HCT116 (cell line): ENCODE measurements at regions not wholly inside any gene's neighbourhood (a gene's known extent, or its start where the extent isn't known, plus 50 kb on each side); places are given as distances from the start of the nearest gene placed in this dataset.

Source experiments
- ATAC-seq: fragments of 200-7000 bp; cut with Tn5 transposase; 2 replicates; pipeline ENCODE4 v1.9.1; 2020; ENCODE audit warnings: mild to moderate bottlenecking, moderate library complexity
- BruUV-seq: library from RNA; stranded (reverse); fragments of 400-500 nt; replicated peaks from 2 replicates; lab custom pipeline; 2021; lab: Mats Ljungman, UMichigan
- CTCF ChIA-PET: fragments of 300-600 bp; sonication (Branson Sonifier 250); formaldehyde crosslinking; loops from one replicate; lab custom pipeline; 2021; ENCODE audit warnings: antibody characterized with exemption; lab: Charles Lee
- POLR2A ChIA-PET: fragments of 300-600, 350-600 bp; sonication (Branson Sonifier 250); formaldehyde crosslinking; loops from one replicate; lab custom pipeline; 2021; ENCODE audit warnings: antibody characterized with exemption; lab: Charles Lee
- RAD21 ChIA-PET, 2 experiments: fragments of 300-600 bp; sonication (Branson Sonifier 250); formaldehyde crosslinking; loops; one replicate each; lab custom pipeline; 2023; ENCODE audit warnings: low total read pairs in 2 of 2; ENCODE audit not compliant: uncharacterized antibody in 2 of 2, unreplicated experiment in 2 of 2, low non-redundant PET in 1 of 2; lab: Charles Lee
- DNase-seq: peaks from one replicate; pipeline ENCODE4 v3.0.0-alpha.2; 2010; ENCODE audit warnings: low read depth, low spot score
- H2AFZ ChIP-seq: fragments of 200-600 bp; shearing (Covaris generic), sonication (generic); 2 replicates; pipeline ENCODE4 v1.6.1; 2017; ENCODE audit warnings: low read depth, mixed run types, mixed read lengths, antibody characterized with exemption, low read length; ENCODE audit not compliant: poor library complexity, severe bottlenecking
- H3K27ac ChIP-seq: 2 replicates; pipeline ENCODE4 v1.5.1; 2012; ENCODE audit warnings: low read depth, low read length
- H3K27me3 ChIP-seq: fragments of 200-600 bp; sonication (generic); 2 replicates; pipeline ENCODE4 v1.6.1; 2016; ENCODE audit warnings: mixed run types, low read length, mixed read lengths; ENCODE audit not compliant: insufficient read depth
- H3K36me3 ChIP-seq, 2 experiments: fragments of 200-500 bp in 1 of 2; fragments of 200-600 bp in 1 of 2; sonication (Bioruptor generic) in 1 of 2; sonication (generic) in 1 of 2; 2 replicates each; pipeline versions ENCODE4 v1.5.1 to v1.6.1; 2014 to 2016; ENCODE audit warnings: low read length in 2 of 2, inconsistent platforms in 1 of 2, mixed read lengths in 1 of 2, mixed run types in 1 of 2; ENCODE audit not compliant: insufficient read depth in 2 of 2, control insufficient read depth in 1 of 2
- H3K4me1 ChIP-seq, 2 experiments: fragments of 200-600 bp in 1 of 2; sonication (generic) in 1 of 2; 2 replicates each; pipeline versions ENCODE4 v1.5.1 to v1.6.1; 2012 to 2017; ENCODE audit warnings: low read length in 2 of 2, inconsistent platforms in 1 of 2, mild to moderate bottlenecking in 1 of 2, mixed read lengths in 1 of 2, mixed run types in 1 of 2, moderate library complexity in 1 of 2; ENCODE audit not compliant: insufficient read depth in 2 of 2, control insufficient read depth in 1 of 2
- H3K4me2 ChIP-seq: fragments of 200-600 bp; sonication (generic); 2 replicates; pipeline ENCODE4 v1.6.1; 2017; ENCODE audit warnings: mixed run types, low read length, mixed read lengths
- H3K4me3 ChIP-seq, 2 experiments: fragments of 200-600 bp in 1 of 2; sonication (generic) in 1 of 2; replicated peaks in 1 of 2; 2 replicates each; pipeline ENCODE4 v1.5.1; 2011 to 2016; ENCODE audit warnings: low read length in 2 of 2, control low read depth in 1 of 2, low read depth in 1 of 2, mild to moderate bottlenecking in 1 of 2, mixed read lengths in 1 of 2, mixed run types in 1 of 2
- H3K79me2 ChIP-seq: fragments of 200-600 bp; sonication (generic); 2 replicates; pipeline ENCODE4 v1.6.1; 2017; ENCODE audit warnings: mild to moderate bottlenecking, mixed run types, low read length, moderate library complexity, mixed read lengths; ENCODE audit not compliant: insufficient read depth
- H3K9ac ChIP-seq: fragments of 200-600 bp; sonication (generic); 2 replicates; pipeline ENCODE4 v1.6.1; 2016; ENCODE audit warnings: low read length, mixed read lengths
- H3K9me2 ChIP-seq: fragments of 200-600 bp; sonication (generic), shearing (Covaris generic); 2 replicates; pipeline ENCODE4 v1.6.1; 2017; ENCODE audit warnings: mixed run types, mild to moderate bottlenecking, moderate library complexity; ENCODE audit not compliant: insufficient read depth
- H3K9me3 ChIP-seq, 2 experiments: fragments of 200-500 bp in 1 of 2; fragments of 200-600 bp in 1 of 2; sonication (Bioruptor generic) in 1 of 2; sonication (generic) in 1 of 2; 2 replicates each; pipeline ENCODE4 v1.6.1; 2014 to 2017; ENCODE audit warnings: low read length in 2 of 2, mixed read lengths in 2 of 2, inconsistent platforms in 1 of 2, low read depth in 1 of 2, mild to moderate bottlenecking in 1 of 2, mixed run types in 1 of 2, moderate library complexity in 1 of 2; ENCODE audit not compliant: control insufficient read depth in 1 of 2, insufficient read depth in 1 of 2
- H4K20me1 ChIP-seq: fragments of 200-600 bp; sonication (generic), shearing (Covaris generic); 2 replicates; pipeline ENCODE4 v1.6.1; 2017; ENCODE audit warnings: mixed run types, mild to moderate bottlenecking, moderate library complexity; ENCODE audit not compliant: insufficient read depth
- ATF3 ChIP-seq: IDR thresholded peaks from 2 replicates; pipeline ENCODE4 v1.6.1; 2012
- CBX3 ChIP-seq: IDR thresholded peaks from 2 replicates; pipeline ENCODE4 v1.6.1; 2012; ENCODE audit warnings: low read depth
- CTCF ChIP-seq, 3 experiments: fragments of 200-600 bp in 1 of 3; sonication (generic) in 1 of 3; IDR thresholded peaks in 2 of 3; conservative IDR thresholded peaks in 1 of 3; 2 replicates each; pipeline ENCODE4 v1.5.1; 2012 to 2017; ENCODE audit warnings: low read depth in 2 of 3, low read length in 2 of 3, antibody characterized with exemption in 1 of 3, borderline replicate concordance in 1 of 3, control low read depth in 1 of 3, mild to moderate bottlenecking in 1 of 3, mixed read lengths in 1 of 3, mixed run types in 1 of 3, moderate library complexity in 1 of 3; ENCODE audit not compliant: insufficient read depth in 1 of 3
- EGR1 ChIP-seq: IDR thresholded peaks from 2 replicates; pipeline ENCODE4 v1.6.1; 2012; ENCODE audit warnings: low read depth
- EZH2phosphoT487 ChIP-seq: fragments of 200-600 bp; IDR thresholded peaks from 2 replicates; pipeline ENCODE4 v1.6.1; 2018; ENCODE audit warnings: antibody characterized with exemption, borderline replicate concordance
- FOSL1 ChIP-seq: IDR thresholded peaks from 2 replicates; pipeline ENCODE4 v1.6.1; 2012; ENCODE audit warnings: low read depth
- MAX ChIP-seq: IDR thresholded peaks from 2 replicates; pipeline ENCODE4 v1.6.1; 2012
- RAD21 ChIP-seq: IDR thresholded peaks from 2 replicates; pipeline ENCODE4 v1.6.1; 2012; ENCODE audit warnings: low read depth, mild to moderate bottlenecking
- REST ChIP-seq: IDR thresholded peaks from 2 replicates; pipeline ENCODE4 v1.6.1; 2012; ENCODE audit warnings: low read depth
- SP1 ChIP-seq: IDR thresholded peaks from 2 replicates; pipeline ENCODE4 v1.6.1; 2012; ENCODE audit warnings: low read depth
- SRF ChIP-seq: IDR thresholded peaks from 2 replicates; pipeline ENCODE4 v1.6.1; 2012; ENCODE audit warnings: low read depth
- ZBTB33 ChIP-seq: IDR thresholded peaks from 2 replicates; pipeline ENCODE4 v1.6.1; 2011; ENCODE audit warnings: mild to moderate bottlenecking, low read length, moderate library complexity; ENCODE audit not compliant: insufficient replicate concordance; ENCODE audit errors: extremely low read depth
- ZNF274 ChIP-seq: fragments of 200-500 bp; sonication (Bioruptor generic); IDR thresholded peaks from 2 replicates; pipeline ENCODE4 v1.6.1; 2014; ENCODE audit warnings: mild to moderate bottlenecking, low read depth, low read length, inconsistent platforms
- intact Hi-C: fragments of 100-400 bp; cut with micrococcal nuclease; formaldehyde crosslinking; loops from 2 replicates; pipeline ENCODE4 v1.10.0; 2022

- Histone ChIP-seq H3K36me3 (no peaks in the 10 kb centered on the region), H3K27me3 (no peaks in the 10 kb centered on the region), H3K9ac (no peak overlapping the region), H2AFZ (no peak overlapping the region), H3K79me2 (no peaks in the 10 kb centered on the region), H3K4me1 (no peaks in the 10 kb centered on the region)
- ATAC-seq (no peak), DNase-seq (no peak)
- CTCF ChIA-PET: no interaction called here
- RAD21 ChIA-PET: no interaction called here
- TF ChIP-seq SP1: no peak
- TF ChIP-seq, all 23 proteins: peak for 0
- no peak overlapping the region for H3K4me3 ChIP-seq
- H3K9me2 ChIP-seq: no peaks in the 10 kb centered on the region
- H3K27ac ChIP-seq: no peak overlapping the region
- peaks cover 7 to 18% of the 10 kb centered on the region in 2 experiments; a peak in 2 of 4 replicates for H3K9me3 ChIP-seq
- BruUV-seq: no TSS peak
- intact Hi-C loops: no loop called here
- POLR2A ChIA-PET: no interaction called here
- no peaks in the 10 kb centered on the region for H4K20me1 ChIP-seq
- no peak overlapping the region for H3K4me2 ChIP-seq
Observed at GRCh38 chr19:32068793-32069192, 276.6 kb upstream of the ZNF507 start.

- H3K4me3 ChIP-seq: no peak overlapping the region
- BruUV-seq: no TSS peak
- H3K36me3 ChIP-seq: no peaks in the 10 kb centered on the region
- no peaks in the 10 kb centered on the region for H4K20me1 ChIP-seq
- H3K27ac ChIP-seq: no peak overlapping the region
- intact Hi-C loops: no loop called here
- POLR2A ChIA-PET: no interaction called here
- no peaks in the 10 kb centered on the region for H3K9me2 ChIP-seq
- peaks cover 7 to 18% of the 10 kb centered on the region in 2 experiments; a peak in 2 of 4 replicates for H3K9me3 ChIP-seq
- no peak overlapping the region for H2AFZ ChIP-seq
- no peaks in the 10 kb centered on the region for H3K4me1 ChIP-seq
- ATAC-seq (no peak), DNase-seq (no peak)
- RAD21 ChIA-PET: no interaction called here
- no peaks in the 10 kb centered on the region for H3K27me3 ChIP-seq
- CTCF ChIA-PET: no interaction called here
- no peak overlapping the region for H3K4me2 ChIP-seq
- H3K9ac ChIP-seq: no peak overlapping the region
- no peaks in the 10 kb centered on the region for H3K79me2 ChIP-seq
- TF ChIP-seq ATF3: no peak
- no peak for TF ChIP-seq FOSL1
- TF ChIP-seq MAX: no peak
- TF ChIP-seq EZH2phosphoT487: no peak
- TF ChIP-seq CBX3: no peak
- TF ChIP-seq CTCF (IDR thresholded peaks at IDR 0.05 in 2 of 3, conservative IDR thresholded peaks at IDR 0.05 in 1 of 3; ENCODE audit: borderline replicate concordance in 1 of 3, insufficient read depth in 1 of 3, low read depth in 2 of 3, low read length in 2 of 3): no peak
- no peak for TF ChIP-seq ZBTB33
- TF ChIP-seq EGR1: no peak
- no peak for TF ChIP-seq ZNF274
- TF ChIP-seq REST: no peak
- TF ChIP-seq RAD21: no peak
- TF ChIP-seq SRF: no peak
- TF ChIP-seq SP1: no peak
Observed at GRCh38 chr19:32070101-32070500, 275.3 kb upstream of the ZNF507 start.
